Osteocyte (in vitro differentiated cells): ENCODE measurements at regions not wholly inside any gene's neighbourhood (a gene's known extent, or its start where the extent isn't known, plus 50 kb on each side); places are given as distances from the start of the nearest gene placed in this dataset.

Experiments used
- DNase-seq: peaks from one replicate; pipeline ENCODE4 v3.0.0; 2021; ENCODE audit warnings: mixed read lengths; ENCODE audit not compliant: unreplicated experiment; ENCODE audit errors: extremely low spot score
- H3K27ac Mint-ChIP-seq: one replicate; pipeline ENCODE4 v1.8.0; 2021; ENCODE audit warnings: mild to moderate bottlenecking, mixed read lengths; ENCODE audit not compliant: unreplicated experiment
- H3K27me3 Mint-ChIP-seq: one replicate; pipeline ENCODE4 v1.8.0; 2021; ENCODE audit warnings: mixed read lengths; ENCODE audit not compliant: unreplicated experiment
- H3K36me3 Mint-ChIP-seq: one replicate; pipeline ENCODE4 v1.8.0; 2021; ENCODE audit warnings: mixed read lengths; ENCODE audit not compliant: unreplicated experiment
- H3K4me1 Mint-ChIP-seq: one replicate; pipeline ENCODE4 v1.8.0; 2021; ENCODE audit warnings: mixed read lengths; ENCODE audit not compliant: unreplicated experiment
- H3K4me3 Mint-ChIP-seq: one replicate; pipeline ENCODE4 v1.8.0; 2021; ENCODE audit warnings: mild to moderate bottlenecking, moderate library complexity, mixed read lengths; ENCODE audit not compliant: unreplicated experiment
- H3K9me3 Mint-ChIP-seq: one replicate; pipeline ENCODE4 v1.8.0; 2021; ENCODE audit warnings: mixed read lengths; ENCODE audit not compliant: unreplicated experiment
- TF ChIP-seq, protein P1 (sequence below): fragments of 200-600 bp; sonication (generic); IDR thresholded peaks from 2 replicates; pipeline ENCODE4 v1.5.0; 2021; ENCODE audit warnings: antibody characterized with exemption, mild to moderate bottlenecking, moderate library complexity

DNA sequence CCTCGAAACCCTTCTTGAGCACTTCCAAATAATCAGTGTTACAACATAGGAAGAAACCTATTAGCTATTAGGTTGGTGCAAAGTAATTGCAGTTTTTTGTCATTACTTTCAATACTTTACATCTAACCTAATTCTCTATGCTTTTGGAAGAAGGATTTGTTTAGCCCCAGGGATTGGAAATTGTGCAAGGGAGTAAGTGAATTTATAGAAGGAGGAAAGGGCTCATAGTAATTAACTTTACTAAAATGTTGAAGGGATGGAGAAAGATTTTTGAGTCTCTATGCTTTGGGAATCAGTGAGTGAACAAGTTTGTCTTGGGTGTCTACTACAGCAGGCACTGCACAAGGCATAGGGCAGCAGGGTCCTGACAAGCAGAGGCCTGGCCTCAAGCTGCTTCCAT is 261.1 kb downstream of the EN1 start:
- no peak for DNase-seq
- no peaks in the 10 kb centered on the region for H3K36me3 Mint-ChIP-seq
- no peaks in the 10 kb centered on the region for H3K9me3 Mint-ChIP-seq

GRCh38 chr2:118584877-118585276 is 262.6 kb downstream of the EN1 start:
- Mint-ChIP-seq H3K4me1 (no peaks in the 10 kb centered on the region), H3K36me3 (no peaks in the 10 kb centered on the region), H3K27me3 (peaks cover 3% of the 10 kb centered on the region)

More for the DNA sequence above, 261.1 kb downstream of the EN1 start:
- H3K4me3 Mint-ChIP-seq = no peak overlapping the region
- no peak overlapping the region for H3K27ac Mint-ChIP-seq
- H3K4me1 Mint-ChIP-seq = no peaks in the 10 kb centered on the region
- no peaks in the 10 kb centered on the region for H3K27me3 Mint-ChIP-seq
- TF ChIP-seq, protein P1, sequence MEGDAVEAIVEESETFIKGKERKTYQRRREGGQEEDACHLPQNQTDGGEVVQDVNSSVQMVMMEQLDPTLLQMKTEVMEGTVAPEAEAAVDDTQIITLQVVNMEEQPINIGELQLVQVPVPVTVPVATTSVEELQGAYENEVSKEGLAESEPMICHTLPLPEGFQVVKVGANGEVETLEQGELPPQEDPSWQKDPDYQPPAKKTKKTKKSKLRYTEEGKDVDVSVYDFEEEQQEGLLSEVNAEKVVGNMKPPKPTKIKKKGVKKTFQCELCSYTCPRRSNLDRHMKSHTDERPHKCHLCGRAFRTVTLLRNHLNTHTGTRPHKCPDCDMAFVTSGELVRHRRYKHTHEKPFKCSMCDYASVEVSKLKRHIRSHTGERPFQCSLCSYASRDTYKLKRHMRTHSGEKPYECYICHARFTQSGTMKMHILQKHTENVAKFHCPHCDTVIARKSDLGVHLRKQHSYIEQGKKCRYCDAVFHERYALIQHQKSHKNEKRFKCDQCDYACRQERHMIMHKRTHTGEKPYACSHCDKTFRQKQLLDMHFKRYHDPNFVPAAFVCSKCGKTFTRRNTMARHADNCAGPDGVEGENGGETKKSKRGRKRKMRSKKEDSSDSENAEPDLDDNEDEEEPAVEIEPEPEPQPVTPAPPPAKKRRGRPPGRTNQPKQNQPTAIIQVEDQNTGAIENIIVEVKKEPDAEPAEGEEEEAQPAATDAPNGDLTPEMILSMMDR = no peak

DNA sequence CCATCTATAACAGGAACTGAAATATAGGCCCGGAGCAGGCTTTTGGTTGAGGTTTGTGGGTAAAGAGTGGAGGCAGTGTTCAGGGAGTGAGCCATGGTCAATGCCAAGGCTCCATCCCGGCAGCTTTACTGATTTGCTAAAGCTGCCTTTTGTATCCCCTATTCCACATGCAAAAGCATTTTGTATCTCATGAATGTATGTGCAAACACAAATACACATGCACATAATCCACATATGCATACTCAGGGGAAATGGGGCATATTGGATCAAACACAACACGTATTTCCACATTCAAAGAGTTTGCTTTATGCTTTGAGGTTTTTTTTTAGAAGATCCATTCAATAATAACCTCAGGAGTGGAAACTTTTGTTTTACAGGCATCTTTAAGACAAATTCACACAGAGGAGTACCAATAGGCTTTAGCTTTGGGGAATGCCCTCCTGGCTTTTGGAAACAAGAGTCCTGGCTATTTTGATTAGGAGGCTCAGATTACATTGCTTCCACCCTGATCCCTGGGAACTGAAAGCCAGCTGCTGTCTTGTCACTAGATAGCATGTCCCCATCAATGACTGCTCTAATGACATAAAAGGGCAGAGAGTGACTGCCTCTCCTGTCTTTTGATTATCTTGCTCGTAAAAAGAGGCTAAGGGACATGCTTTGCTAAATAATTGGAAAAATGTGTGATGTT is 263.2 kb downstream of the EN1 start:
- Mint-ChIP-seq H3K36me3 (no peaks in the 10 kb centered on the region), H3K27ac (no peak overlapping the region), H3K9me3 (no peaks in the 10 kb centered on the region), H3K4me3 (no peak overlapping the region), H3K27me3 (peaks cover 3% of the 10 kb centered on the region), H3K4me1 (no peaks in the 10 kb centered on the region)
- no peak for DNase-seq
- TF ChIP-seq, protein P1 = no peak

More at GRCh38 chr2:118584877-118585276, 262.6 kb downstream of the EN1 start:
- H3K4me3 Mint-ChIP-seq = no peak overlapping the region
- DNase-seq = no peak
- no peak overlapping the region for H3K27ac Mint-ChIP-seq
- H3K9me3 Mint-ChIP-seq = no peaks in the 10 kb centered on the region
- TF ChIP-seq, protein P1 = no peak

GRCh38 chr2:118582058-118582457 is 265.4 kb downstream of the EN1 start:
- H3K27me3 Mint-ChIP-seq = peaks cover 3% of the 10 kb centered on the region
- no peaks in the 10 kb centered on the region for H3K36me3 Mint-ChIP-seq
- no peak for DNase-seq
- no peaks in the 10 kb centered on the region for H3K4me1 Mint-ChIP-seq
- no peaks in the 10 kb centered on the region for H3K9me3 Mint-ChIP-seq
- H3K27ac Mint-ChIP-seq = no peak overlapping the region
- TF ChIP-seq, protein P1 = no peak
- H3K4me3 Mint-ChIP-seq = no peak overlapping the region

DNA sequence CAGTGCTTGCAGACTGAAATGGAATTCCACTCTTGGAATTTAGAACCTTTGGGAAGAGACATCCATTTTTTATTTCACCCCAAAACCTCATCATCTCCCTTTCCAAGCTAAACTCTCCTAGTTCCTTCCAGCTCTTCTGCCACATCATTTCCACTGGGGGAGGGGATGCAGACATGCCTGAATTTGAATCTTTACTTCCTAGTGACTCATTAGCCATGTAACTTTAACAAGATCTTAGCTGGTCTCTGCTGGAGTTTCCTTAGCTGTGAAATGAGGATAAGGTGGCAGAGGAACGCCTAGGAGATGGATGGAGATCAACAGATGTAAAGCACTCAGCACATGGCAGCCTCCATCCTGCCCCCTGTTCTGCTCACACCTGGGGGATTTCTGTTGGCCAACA is 266.8 kb downstream of the EN1 start:
- peaks cover 3% of the 10 kb centered on the region for H3K27me3 Mint-ChIP-seq
- no peak for DNase-seq
- no peaks in the 10 kb centered on the region for H3K36me3 Mint-ChIP-seq
- no peaks in the 10 kb centered on the region for H3K4me1 Mint-ChIP-seq
- H3K27ac Mint-ChIP-seq = no peak overlapping the region
- TF ChIP-seq, protein P1 = no peak
- H3K4me3 Mint-ChIP-seq = no peak overlapping the region
- no peaks in the 10 kb centered on the region for H3K9me3 Mint-ChIP-seq
